DMS 273 treated with DMSO at 0.1 percent for 48 hours (cell line): ENCODE measurements at regions not wholly inside any gene's neighbourhood (a gene's known extent, or its start where the extent isn't known, plus 50 kb on each side); places are given as distances from the start of the nearest gene placed in this dataset.

Experiments used
- DNase-seq: peaks from one replicate; lab custom pipeline; 2025; lab: John Stamatoyannopoulos, UW

GRCh38 chr2:136404176-136404575 is 286.2 kb upstream of the CXCR4 start:
- DNase-seq: peak; percentile 51

- DNase-seq: no peak
Observed at GRCh38 chr2:136402281-136402680, 284.3 kb upstream of the CXCR4 start.

GRCh38 chr2:136399667-136400289 is 281.8 kb upstream of the CXCR4 start:
- no peak for DNase-seq

GRCh38 chr2:136395582-136395981 is 277.6 kb upstream of the CXCR4 start:
- DNase-seq: no peak

- no peak for DNase-seq
Observed at GRCh38 chr2:136394136-136395060, 276.4 kb upstream of the CXCR4 start.

- no peak for DNase-seq
Observed at GRCh38 chr2:136393514-136393913, 275.6 kb upstream of the CXCR4 start.

GRCh38 chr2:136392897-136393505 is 275.1 kb upstream of the CXCR4 start:
- no peak for DNase-seq

GRCh38 chr2:136389809-136390208 is 271.9 kb upstream of the CXCR4 start:
- no peak for DNase-seq

- peak; percentile 56 for DNase-seq
Observed at GRCh38 chr2:136386046-136386445, 268.1 kb upstream of the CXCR4 start.

- DNase-seq: peak; percentile 50
Observed at GRCh38 chr2:136384531-136385303, 266.8 kb upstream of the CXCR4 start.

GRCh38 chr2:136383167-136383566 is 265.2 kb upstream of the CXCR4 start:
- DNase-seq: no peak

GRCh38 chr2:136381722-136382633 is 264.0 kb upstream of the CXCR4 start:
- no peak for DNase-seq

GRCh38 chr2:136381245-136381644 is 263.3 kb upstream of the CXCR4 start:
- DNase-seq: no peak

- DNase-seq: peak; percentile 24
Observed at GRCh38 chr2:136378712-136379595, 261.0 kb upstream of the CXCR4 start.

- DNase-seq: no peak
Observed at GRCh38 chr2:136377423-136378382, 259.8 kb upstream of the CXCR4 start.

- DNase-seq: peak; percentile 80
Observed at GRCh38 chr2:136376798-136377211, 258.9 kb upstream of the CXCR4 start.

GRCh38 chr2:136376211-136376610 is 258.3 kb upstream of the CXCR4 start:
- no peak for DNase-seq

GRCh38 chr2:136375017-136375901 is 257.3 kb upstream of the CXCR4 start:
- DNase-seq: no peak
